ENCODE measurements at regions not wholly inside any gene's neighbourhood (a gene's known extent, or its start where the extent isn't known, plus 50 kb on each side); places are given as distances from the start of the nearest gene placed in this dataset.

DNA sequence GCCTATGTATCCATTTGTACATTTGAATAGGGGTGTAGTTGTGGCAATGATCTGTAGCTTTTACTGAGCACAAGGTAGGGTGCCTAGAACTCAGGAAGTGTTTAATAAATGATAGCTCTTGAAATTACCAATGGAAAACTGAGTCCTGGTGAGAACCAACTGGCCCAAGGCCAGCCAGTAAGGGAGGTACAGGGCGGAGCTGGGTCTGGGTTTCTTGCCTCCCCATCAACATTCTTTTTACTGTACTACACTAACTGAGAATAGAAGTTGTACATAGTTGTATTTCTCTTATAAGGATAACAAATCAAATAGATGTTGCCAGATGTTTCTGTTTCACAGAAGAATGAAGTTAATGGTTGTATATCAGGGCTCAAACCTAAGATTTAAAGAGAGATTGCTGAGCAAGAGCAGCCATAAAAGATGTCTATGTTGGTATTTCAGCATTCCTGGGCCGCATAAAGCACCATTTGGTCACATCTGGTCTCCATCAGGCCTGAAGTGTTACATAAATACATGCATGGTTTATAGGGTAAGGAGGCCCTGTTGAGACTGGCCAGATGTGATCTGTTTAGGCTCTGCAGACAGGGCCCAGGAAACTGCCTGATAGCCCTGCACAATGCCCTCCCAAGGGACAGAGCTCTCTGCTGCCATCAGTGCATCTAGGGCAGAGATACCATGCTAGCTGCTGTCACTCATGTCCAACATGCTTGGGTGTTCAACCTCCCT, 210.5 kb downstream of the NXNL2 start:
- Histone ChIP-seq H3K9ac (replicated peaks; ENCODE audit: extremely low read depth, insufficient read depth, low read length) (no peak overlapping the region), H2AFZ (ENCODE audit: low read depth, low read length) (no peak overlapping the region), H4K20me1 (replicated peaks; ENCODE audit: control insufficient read depth, extremely low read depth, insufficient read depth, low read length) (no peaks in the 10 kb centered on the region), H3K79me2 (ENCODE audit: control insufficient read depth, insufficient read depth, low read length) (no peaks in the 10 kb centered on the region), H3K4me2 (ENCODE audit: insufficient read depth, low read length) (no peak overlapping the region), H3K9me3 (replicated peaks; ENCODE audit: control insufficient read depth, insufficient read depth, low read length) (no peaks in the 10 kb centered on the region), H3K27ac (ENCODE audit: insufficient read depth, low read depth, low read length) (no peak overlapping the region), H3K27me3 (ENCODE audit: control insufficient read depth in 2 of 2, insufficient read depth in 2 of 2, low read length in 2 of 2) (no peaks in the 10 kb centered on the region), H3K36me3 (ENCODE audit: control insufficient read depth in 2 of 2, extremely low read depth in 1 of 2, insufficient read depth in 2 of 2, low read length in 2 of 2) (no peaks in the 10 kb centered on the region), H3K4me1 (ENCODE audit: control insufficient read depth, extremely low read depth, insufficient read depth, low read length) (peaks cover 10% of the 10 kb centered on the region), H3K9me1 (replicated peaks; ENCODE audit: control insufficient read depth, extremely low read depth, insufficient read depth, low read length) (no peaks in the 10 kb centered on the region), H3K4me3 (replicated peaks in 1 of 3; ENCODE audit: insufficient read depth in 1 of 3, low read depth in 1 of 3, low read length in 3 of 3) (no peak overlapping the region)
- BruUV-seq (replicated peaks), result no TSS peak
- ChIA-PET POLR2A (no interaction called here), CTCF (interaction anchor here (1.3 to 1.9 kb wide), 3 partner anchors 9 to 256 kb away, joined by 3 to 7 read pairs (median 4); no protein-coding TSS in a partner anchor)
- dilution Hi-C loops (cut with MboI; ENCODE audit: extremely low pct_ligation_motif_present, low sequenced_read_pairs), result no loop called here
- intact Hi-C loops (cut with micrococcal nuclease), result loop anchor here (1.0 kb wide), 1 partner anchor 255 kb away; no protein-coding TSS in a partner anchor
- FAIRE-seq (no peak), DNase-seq (ENCODE audit: low read depth, low spot score) (no peak)
- TF ChIP-seq GATA2 (IDR thresholded peaks at IDR 0.05; ENCODE audit: insufficient read depth, insufficient read length, low read depth, low read length) (no peak), JUN (IDR thresholded peaks at IDR 0.05; ENCODE audit: borderline replicate concordance, insufficient read depth, insufficient read length, low read depth) (no peak), FOS (IDR thresholded peaks at IDR 0.05; ENCODE audit: borderline replicate concordance, insufficient read depth, low read length) (no peak), EZH2 (IDR thresholded peaks at IDR 0.05; ENCODE audit: borderline replicate concordance, low read depth, low read length, severe bottlenecking) (no peak)
- TF ChIP-seq, protein P1, sequence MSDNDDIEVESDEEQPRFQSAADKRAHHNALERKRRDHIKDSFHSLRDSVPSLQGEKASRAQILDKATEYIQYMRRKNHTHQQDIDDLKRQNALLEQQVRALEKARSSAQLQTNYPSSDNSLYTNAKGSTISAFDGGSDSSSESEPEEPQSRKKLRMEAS (IDR thresholded peaks at IDR 0.05; ENCODE audit: insufficient read depth, insufficient read length), result no peak

All from endothelial cell of umbilical vein (primary cell).